Neural progenitor cell (in vitro differentiated cells): ENCODE measurements at regions not wholly inside any gene's neighbourhood (a gene's known extent, or its start where the extent isn't known, plus 50 kb on each side); places are given as distances from the start of the nearest gene placed in this dataset.

Experiments used
- DNase-seq: peaks from one replicate; pipeline ENCODE4 v3.0.0-alpha.2; 2016; ENCODE audit warnings: low spot score
- H2AFZ ChIP-seq: fragments of 200-600 bp; sonication (generic); replicated peaks from 2 replicates; pipeline ENCODE4 v1.6.1; 2016; ENCODE audit warnings: antibody characterized with exemption
- H3F3A ChIP-seq: fragments of 200-600 bp; sonication (generic); 2 replicates; pipeline ENCODE4 v1.6.1; 2016; ENCODE audit warnings: antibody characterized with exemption, low read depth
- H3K27ac ChIP-seq: fragments of 200-600 bp; sonication (generic); 2 replicates; pipeline ENCODE4 v1.5.1; 2016; ENCODE audit warnings: mild to moderate bottlenecking
- H3K27me3 ChIP-seq: fragments of 200-600 bp; sonication (generic); 2 replicates; pipeline ENCODE4 v1.6.1; 2016; ENCODE audit warnings: mild to moderate bottlenecking, moderate library complexity
- H3K36me3 ChIP-seq: fragments of 200-600 bp; sonication (generic); 2 replicates; pipeline ENCODE4 v1.5.1; 2016
- H3K4me1 ChIP-seq: fragments of 200-600 bp; sonication (generic); 2 replicates; pipeline ENCODE4 v1.6.1; 2016; ENCODE audit warnings: mixed run types
- H3K4me2 ChIP-seq: fragments of 200-600 bp; sonication (generic); 2 replicates; pipeline ENCODE4 v1.6.1; 2016
- H3K4me3 ChIP-seq: fragments of 200-600 bp; sonication (generic); 2 replicates; pipeline ENCODE4 v1.5.1; 2016
- H3K79me2 ChIP-seq: fragments of 200-600 bp; sonication (generic); 2 replicates; pipeline ENCODE4 v1.6.1; 2016; ENCODE audit warnings: low read depth
- H3K9ac ChIP-seq: fragments of 200-600 bp; sonication (generic); 2 replicates; pipeline ENCODE4 v1.6.1; 2016
- H3K9me3 ChIP-seq: fragments of 200-600 bp; sonication (generic); 2 replicates; pipeline ENCODE4 v1.5.1; 2016; ENCODE audit warnings: low read depth
- H4K20me1 ChIP-seq: fragments of 200-600 bp; sonication (generic); 2 replicates; pipeline ENCODE4 v1.6.1; 2016; ENCODE audit warnings: low read depth
- H3K27ac Mint-ChIP-seq: 3 replicates; pipeline ENCODE4 v1.8.0; 2021; ENCODE audit warnings: mixed read lengths
- H3K27me3 Mint-ChIP-seq: 2 replicates; pipeline ENCODE4 v1.8.0; 2022; ENCODE audit warnings: low read depth, mild to moderate bottlenecking, inconsistent platforms, moderate library complexity, mixed read lengths; ENCODE audit not compliant: insufficient read depth
- H3K36me3 Mint-ChIP-seq: 3 replicates; pipeline ENCODE4 v1.8.0; 2021; ENCODE audit warnings: mixed read lengths
- H3K4me1 Mint-ChIP-seq: 3 replicates; pipeline ENCODE4 v1.8.0; 2021; ENCODE audit warnings: mixed read lengths
- H3K4me3 Mint-ChIP-seq: 3 replicates; pipeline ENCODE4 v1.8.0; 2021; ENCODE audit warnings: mild to moderate bottlenecking, moderate library complexity, mixed read lengths
- H3K9me3 Mint-ChIP-seq: 3 replicates; pipeline ENCODE4 v1.8.0; 2020; ENCODE audit warnings: mixed read lengths
- CTCF ChIP-seq: fragments of 200-600 bp; sonication (generic); IDR thresholded peaks from 2 replicates; pipeline ENCODE4 v1.5.1; 2017; ENCODE audit warnings: antibody characterized with exemption, mild to moderate bottlenecking
- EZH2 ChIP-seq: fragments of 200-600 bp; sonication (generic); IDR thresholded peaks from 2 replicates; pipeline ENCODE4 v1.6.1; 2017; ENCODE audit warnings: antibody characterized with exemption, mild to moderate bottlenecking, moderate library complexity
- EZH2phosphoT487 ChIP-seq: fragments of 200-600 bp; sonication (generic); IDR thresholded peaks from 2 replicates; pipeline ENCODE4 v1.6.1; 2017; ENCODE audit warnings: antibody characterized with exemption

- H3K27ac Mint-ChIP-seq, result no peak overlapping the region
- H3K4me1 Mint-ChIP-seq, result peaks cover 2% of the 10 kb centered on the region
- DNase-seq, result no peak
Measured at GRCh38 chr9:81789721-81790120, 100.4 kb upstream of the TLE1 start.

GRCh38 chr9:81790166-81790565 is 100.8 kb upstream of the TLE1 start:
- Mint-ChIP-seq H3K4me3 (no peak overlapping the region), H3K27me3 (peaks cover 4% of the 10 kb centered on the region), H3K4me1 (peaks cover 2% of the 10 kb centered on the region), H3K9me3 (peaks cover 8% of the 10 kb centered on the region), H3K27ac (no peak overlapping the region), H3K36me3 (no peaks in the 10 kb centered on the region)
- DNase-seq, result no peak
- no peaks in the 10 kb centered on the region for H3K36me3 ChIP-seq
- no peaks in the 10 kb centered on the region for H3F3A ChIP-seq
- no peak overlapping the region for H3K4me2 ChIP-seq
- no peaks in the 10 kb centered on the region for H3K9me3 ChIP-seq
- no peak overlapping the region for H3K4me3 ChIP-seq
- H3K9ac ChIP-seq, result no peak overlapping the region
- no peak overlapping the region for H3K27ac ChIP-seq
- H4K20me1 ChIP-seq, result no peaks in the 10 kb centered on the region
- H2AFZ ChIP-seq, result no peak overlapping the region
- H3K4me1 ChIP-seq, result no peaks in the 10 kb centered on the region
- no peaks in the 10 kb centered on the region for H3K27me3 ChIP-seq
- H3K79me2 ChIP-seq, result no peaks in the 10 kb centered on the region
- no peak for TF ChIP-seq EZH2phosphoT487
- no peak for TF ChIP-seq EZH2
- TF ChIP-seq CTCF, result no peak

More at GRCh38 chr9:81789721-81790120, 100.4 kb upstream of the TLE1 start:
- H3K9me3 Mint-ChIP-seq, result peaks cover 8% of the 10 kb centered on the region
- no peak overlapping the region for H3K9ac ChIP-seq
- no peaks in the 10 kb centered on the region for H3F3A ChIP-seq
- H3K36me3 ChIP-seq, result no peaks in the 10 kb centered on the region
- TF ChIP-seq CTCF, result no peak
- TF ChIP-seq EZH2phosphoT487, result no peak
- TF ChIP-seq EZH2, result no peak
- H3K9me3 ChIP-seq, result no peaks in the 10 kb centered on the region
- H3K27me3 Mint-ChIP-seq, result peaks cover 4% of the 10 kb centered on the region
- no peak overlapping the region for H3K27ac ChIP-seq
- no peaks in the 10 kb centered on the region for H3K36me3 Mint-ChIP-seq
- no peak overlapping the region for H3K4me2 ChIP-seq
- no peaks in the 10 kb centered on the region for H3K27me3 ChIP-seq
- no peak overlapping the region for H3K4me3 Mint-ChIP-seq
- H3K4me3 ChIP-seq, result no peak overlapping the region
- no peaks in the 10 kb centered on the region for H3K79me2 ChIP-seq
- no peak overlapping the region for H2AFZ ChIP-seq
- no peaks in the 10 kb centered on the region for H3K4me1 ChIP-seq
- no peaks in the 10 kb centered on the region for H4K20me1 ChIP-seq

GRCh38 chr9:81791076-81791475 is 101.7 kb upstream of the TLE1 start:
- H3K27ac Mint-ChIP-seq, result no peak overlapping the region
- no peaks in the 10 kb centered on the region for H3K36me3 ChIP-seq
- no peaks in the 10 kb centered on the region for H3K9me3 ChIP-seq

More at GRCh38 chr9:81791076-81791475, 101.7 kb upstream of the TLE1 start:
- H3K36me3 Mint-ChIP-seq, result no peaks in the 10 kb centered on the region
- peaks cover 4% of the 10 kb centered on the region for H3K27me3 Mint-ChIP-seq
- H3K4me2 ChIP-seq, result no peak overlapping the region
- H3K4me3 Mint-ChIP-seq, result no peak overlapping the region
- no peak overlapping the region for H3K4me3 ChIP-seq
- H3K4me1 Mint-ChIP-seq, result peaks cover 2% of the 10 kb centered on the region
- H2AFZ ChIP-seq, result no peak overlapping the region
- no peaks in the 10 kb centered on the region for H3K27me3 ChIP-seq
- no peaks in the 10 kb centered on the region for H4K20me1 ChIP-seq
- no peak for DNase-seq
- H3K4me1 ChIP-seq, result no peaks in the 10 kb centered on the region
- peaks cover 8% of the 10 kb centered on the region for H3K9me3 Mint-ChIP-seq
- H3K79me2 ChIP-seq, result no peaks in the 10 kb centered on the region
- TF ChIP-seq EZH2 (no peak), CTCF (no peak), EZH2phosphoT487 (no peak)
- H3K27ac ChIP-seq, result no peak overlapping the region
- H3K9ac ChIP-seq, result no peak overlapping the region
- no peaks in the 10 kb centered on the region for H3F3A ChIP-seq
